HG03520 (cell line): ENCODE measurements at regions not wholly inside any gene's neighbourhood (a gene's known extent, or its start where the extent isn't known, plus 50 kb on each side); places are given as distances from the start of the nearest gene placed in this dataset.
"Not testable (repeated sequence)": the region's sequence is repeated elsewhere in the genome, so short reads cannot be mapped to it uniquely, and the experiment has no call there.

ENCODE experiments used
- ATAC-seq: cut with Tn5 transposase; IDR thresholded peaks from one replicate; pipeline ENCODE4 v1.9.1; 2021; ENCODE audit warnings: mild to moderate bottlenecking, moderate library complexity; ENCODE audit not compliant: unreplicated experiment

DNA sequence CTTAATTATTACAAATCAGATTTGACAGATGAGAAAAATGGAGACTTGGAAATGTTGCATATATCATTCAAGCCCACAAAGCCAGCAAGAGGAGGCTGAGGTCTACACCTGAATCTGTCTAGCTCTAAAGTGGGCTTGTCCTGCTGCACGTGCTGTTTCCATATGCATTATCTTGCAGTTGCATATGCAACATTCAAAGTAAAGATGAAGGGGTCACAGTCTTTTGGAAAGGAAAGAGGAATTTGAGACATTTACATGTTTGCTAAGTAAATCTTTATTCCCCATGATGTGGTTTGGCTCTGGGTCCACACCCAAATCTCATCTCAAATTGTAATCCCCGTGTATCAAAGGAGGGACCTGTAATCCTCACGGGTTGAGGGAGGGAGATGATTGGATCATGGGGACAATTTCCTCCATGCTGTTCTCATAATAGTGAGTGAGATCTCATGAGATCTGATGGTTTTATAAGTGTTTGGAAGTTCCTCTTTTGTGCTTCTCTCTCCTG, 98.3 kb downstream of the BACH1 start:
- no peak for ATAC-seq

DNA sequence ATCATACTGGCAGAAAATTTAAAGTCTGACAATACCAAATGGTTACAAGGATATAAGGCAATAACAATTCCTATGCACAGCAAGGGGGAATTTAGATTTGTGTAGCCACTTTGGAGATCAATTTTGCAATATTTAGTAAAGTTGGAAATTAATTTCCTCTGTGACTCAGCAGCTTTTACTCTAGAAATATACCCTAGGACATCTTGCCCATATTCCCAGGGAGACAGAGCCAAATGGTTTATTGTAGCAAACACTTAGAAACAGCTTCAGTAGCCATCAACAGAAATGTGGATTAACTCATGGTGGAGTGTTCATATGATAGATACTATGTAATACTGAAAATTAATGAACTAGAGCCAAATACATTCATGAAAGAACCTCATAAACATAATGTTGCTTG, 104.6 kb downstream of the BACH1 start:
- no peak for ATAC-seq

GRCh38 chr21:29403922-29404538, 105.3 kb downstream of the BACH1 start:
- no peak for ATAC-seq

DNA sequence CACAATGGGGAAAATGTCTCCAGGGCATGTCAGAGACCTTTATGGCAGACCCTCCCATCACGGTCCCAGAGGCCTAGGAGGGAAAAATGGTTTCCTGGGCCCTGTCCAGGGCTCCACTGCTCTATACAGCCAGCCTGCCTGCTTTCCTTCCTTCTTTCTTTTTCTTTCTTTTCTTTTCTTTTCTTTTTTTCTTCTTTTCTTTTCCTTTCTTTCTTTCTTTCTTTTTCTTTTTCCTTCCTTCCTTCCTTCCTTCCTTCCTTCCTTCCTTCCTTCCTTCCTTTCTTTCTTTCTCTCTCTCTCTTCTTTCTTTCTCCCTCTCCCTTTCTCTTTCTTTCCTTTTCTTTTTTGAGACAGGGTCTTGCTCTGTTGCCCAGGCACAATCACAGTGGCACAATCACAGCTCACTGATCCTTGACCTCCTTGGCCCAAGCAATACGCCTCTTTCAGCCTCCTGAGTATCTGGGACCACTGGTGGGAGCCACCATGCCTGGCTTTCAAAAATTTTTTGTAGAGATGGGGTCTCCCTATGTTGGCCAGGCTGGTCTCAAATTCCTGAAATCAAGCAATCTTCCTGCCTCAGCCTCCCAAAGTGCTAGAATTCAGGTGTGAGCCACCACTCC, 106.9 kb downstream of the BACH1 start:
- no peak for ATAC-seq

DNA sequence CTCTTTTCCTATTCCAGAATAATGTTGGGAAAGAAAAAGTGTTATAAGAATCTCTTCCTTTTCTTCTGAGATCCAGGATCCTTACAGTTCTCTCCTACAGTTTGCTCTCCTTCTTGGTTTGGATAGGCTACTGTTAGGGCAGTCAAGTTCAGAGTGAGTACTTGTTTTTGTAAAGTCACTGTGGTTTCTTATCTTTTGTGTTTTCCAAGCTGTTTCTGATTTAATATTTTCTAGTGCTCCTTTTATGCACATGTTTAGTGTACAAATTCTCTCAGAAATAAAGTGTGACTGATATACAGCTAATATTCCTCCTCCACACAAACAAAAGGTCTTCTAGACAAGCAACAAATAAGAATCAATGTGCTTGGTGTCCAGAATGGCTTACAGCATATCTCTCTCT, 107.7 kb downstream of the BACH1 start:
- ATAC-seq = no peak

GRCh38 chr21:29407571-29407970, 108.8 kb downstream of the BACH1 start:
- ATAC-seq = no peak

DNA sequence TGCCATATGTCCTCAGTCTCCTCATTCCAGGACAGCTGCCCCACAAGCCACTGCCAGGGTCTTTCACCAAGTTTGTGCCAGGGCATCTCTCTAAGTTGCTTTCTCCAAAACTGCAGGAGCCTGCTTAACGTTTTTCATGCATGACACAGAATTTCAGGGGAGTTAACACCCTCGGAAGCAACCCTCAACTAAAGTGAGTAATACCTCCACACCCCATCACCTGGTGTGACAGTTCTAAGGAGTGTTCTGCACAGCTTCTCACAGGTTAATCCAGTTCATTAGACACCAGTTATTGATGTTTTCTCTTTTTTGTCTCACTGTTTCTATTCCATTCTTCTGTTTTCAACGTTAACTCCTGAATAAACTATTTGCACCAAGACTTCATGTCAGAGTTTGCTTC, 115.0 kb downstream of the BACH1 start:
- ATAC-seq = no peak

GRCh38 chr21:29416268-29416667, 117.5 kb downstream of the BACH1 start:
- no peak for ATAC-seq

DNA sequence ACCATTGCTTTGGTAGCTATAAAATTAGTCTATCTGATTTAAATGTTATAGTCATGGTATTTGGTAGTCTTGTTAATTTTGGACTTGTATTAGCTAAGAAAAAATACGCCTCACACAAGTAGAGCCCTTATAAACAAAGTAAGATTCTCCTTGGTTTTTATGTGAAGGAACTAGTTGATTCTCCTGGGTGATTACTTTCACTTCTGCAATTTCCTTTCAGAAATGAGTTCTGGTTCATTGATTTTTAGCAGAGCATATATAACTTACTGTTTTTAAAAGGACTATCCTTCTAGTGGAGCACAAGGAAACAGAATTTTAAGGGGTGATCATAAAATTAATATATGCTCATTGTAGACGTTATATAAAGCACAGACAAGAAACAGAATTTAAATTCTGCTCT, 120.1 kb downstream of the BACH1 start:
- peak; percentile 74 for ATAC-seq

GRCh38 chr21:29419422-29419821, 120.7 kb downstream of the BACH1 start:
- ATAC-seq = no peak

GRCh38 chr21:29423099-29423870, 124.6 kb downstream of the BACH1 start:
- no peak for ATAC-seq

DNA sequence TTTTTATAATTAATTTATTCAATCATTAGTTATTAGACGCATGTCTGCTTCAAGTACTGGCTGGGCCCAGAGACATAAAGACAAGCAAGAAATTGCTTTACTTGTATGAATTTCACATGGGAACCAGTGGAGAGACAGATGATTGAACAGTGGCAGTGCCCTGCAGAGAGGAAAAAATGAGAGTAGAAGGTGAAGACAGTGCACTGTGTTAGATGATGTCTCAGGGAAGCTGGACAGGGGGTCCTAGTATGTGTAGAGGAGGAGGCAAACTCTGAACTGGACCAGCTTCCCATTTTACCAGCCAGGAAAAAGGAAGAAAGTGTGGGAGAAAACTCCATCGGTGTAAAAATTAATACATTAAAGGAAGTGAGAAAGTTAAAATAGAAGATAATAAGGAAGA, 126.0 kb downstream of the BACH1 start:
- no peak for ATAC-seq

GRCh38 chr21:29429218-29429617, 130.5 kb downstream of the BACH1 start:
- no peak for ATAC-seq

GRCh38 chr21:29430030-29430429, 131.3 kb downstream of the BACH1 start:
- no peak for ATAC-seq

DNA sequence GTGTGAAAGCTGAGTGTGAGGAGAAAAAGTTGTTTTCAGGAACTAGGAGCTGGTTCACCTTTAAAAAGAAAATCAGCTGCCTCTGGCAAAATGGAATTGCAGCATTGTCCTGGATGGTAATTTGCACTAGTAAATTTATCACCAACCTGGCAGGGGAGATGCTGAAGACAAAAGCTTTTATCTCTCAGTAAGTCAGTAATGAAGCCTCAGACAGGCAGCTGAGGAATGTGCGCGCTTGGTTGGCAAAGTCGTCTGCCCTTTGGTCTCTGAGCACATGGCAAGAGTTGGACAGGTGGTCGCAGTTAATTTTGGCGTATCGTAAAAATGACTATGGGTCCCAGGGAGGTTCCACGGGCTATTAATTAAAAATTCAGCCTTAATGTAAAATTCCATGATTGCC, 131.9 kb downstream of the BACH1 start:
- no peak for ATAC-seq

GRCh38 chr21:29431178-29431577, 132.5 kb downstream of the BACH1 start:
- no peak for ATAC-seq

DNA sequence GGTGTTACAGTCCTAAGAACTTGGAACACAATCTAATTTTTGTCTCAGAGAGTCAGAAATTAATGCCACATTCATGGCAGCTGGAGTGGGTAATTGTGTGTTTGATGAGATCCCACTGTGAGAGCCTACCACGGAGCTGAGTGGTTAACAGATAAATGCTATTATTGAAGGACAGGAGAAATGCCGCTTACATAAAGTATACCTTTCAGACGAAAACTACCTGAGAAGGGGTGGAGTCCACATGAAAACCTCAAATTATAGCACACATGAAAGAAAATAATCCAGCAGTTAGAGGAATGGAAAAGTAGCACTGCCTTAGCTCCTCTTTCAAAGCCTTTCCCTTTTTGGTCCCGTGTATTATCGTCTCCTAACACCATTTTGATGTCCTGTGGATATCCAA, 133.0 kb downstream of the BACH1 start:
- no peak for ATAC-seq

GRCh38 chr21:29433366-29434059, 134.8 kb downstream of the BACH1 start:
- ATAC-seq = no peak

DNA sequence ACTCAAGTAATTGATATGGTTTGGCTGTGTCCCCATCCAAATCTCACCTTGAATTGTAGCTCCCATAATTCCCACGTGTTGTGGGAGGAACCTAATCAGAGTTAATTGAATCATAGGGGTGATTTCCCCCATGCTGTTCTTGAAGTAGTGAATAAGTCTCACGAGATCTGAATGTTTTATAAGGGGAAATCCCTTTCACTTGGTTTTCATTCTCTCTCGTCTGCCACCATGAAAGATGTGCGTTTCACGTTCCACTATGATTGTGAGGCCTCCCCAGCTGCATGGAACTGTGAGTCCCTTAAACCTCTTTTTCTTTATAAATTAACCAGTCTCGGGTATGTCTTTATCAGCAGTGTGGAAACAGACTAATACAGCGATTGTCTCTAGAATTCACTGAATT, 135.4 kb downstream of the BACH1 start:
- no peak for ATAC-seq

DNA sequence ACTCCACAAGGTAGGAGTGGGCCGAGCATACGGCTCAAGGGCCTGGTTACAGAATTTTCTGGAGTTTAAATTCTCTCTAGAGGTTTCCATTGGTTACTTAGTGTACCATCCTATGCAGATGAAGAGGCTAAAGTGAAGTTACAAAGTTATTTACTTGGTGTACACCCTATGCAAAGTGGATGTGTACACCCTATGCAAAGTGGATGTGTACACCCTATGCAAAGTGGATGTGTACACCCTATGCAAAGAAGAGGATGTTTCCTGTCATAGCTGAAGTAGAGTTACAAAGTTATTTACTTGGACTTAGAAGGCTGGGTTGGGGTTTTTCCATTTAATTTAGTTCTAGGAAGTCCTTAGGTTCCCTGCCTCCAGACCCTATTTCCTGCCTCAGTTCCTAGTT, 136.3 kb downstream of the BACH1 start:
- not testable (repeated sequence) for ATAC-seq

GRCh38 chr21:29436143-29436542, 137.4 kb downstream of the BACH1 start:
- no peak for ATAC-seq
